HepG2 (cell line): ENCODE measurements at regions not wholly inside any gene's neighbourhood (a gene's known extent, or its start where the extent isn't known, plus 50 kb on each side); places are given as distances from the start of the nearest gene placed in this dataset.

Experiments
- HMGA1 ChIP-seq: sonication (generic); formaldehyde crosslinking; conservative IDR thresholded peaks from 2 replicates; pipeline ENCODE4 v1.4.0; 2020; ENCODE audit warnings: missing genetic modification reagents
- TCF12 ChIP-seq, 2 experiments: fragments of 450-650 bp in 1 of 2; sonication (generic) in 1 of 2; formaldehyde crosslinking in 1 of 2; IDR thresholded peaks; 2 replicates each; pipeline versions ENCODE4 v1.6.1 to v1.8.0; 2017 to 2022; ENCODE audit warnings: antibody characterized with exemption in 1 of 2, mild to moderate bottlenecking in 1 of 2, missing genetic modification reagents in 1 of 2, moderate library complexity in 1 of 2
- YY1 ChIP-seq: IDR thresholded peaks from 2 replicates; pipeline ENCODE4 v1.6.1; 2011; ENCODE audit warnings: low read length, low read depth, moderate library complexity, mild to moderate bottlenecking; ENCODE audit not compliant: insufficient read depth, insufficient replicate concordance
- TF ChIP-seq, protein P1 (sequence below): sonication (generic); formaldehyde crosslinking; IDR thresholded peaks from 2 replicates; pipeline ENCODE4 v1.5.1; 2020; ENCODE audit warnings: missing genetic modification reagents, mild to moderate bottlenecking, borderline replicate concordance

DNA sequence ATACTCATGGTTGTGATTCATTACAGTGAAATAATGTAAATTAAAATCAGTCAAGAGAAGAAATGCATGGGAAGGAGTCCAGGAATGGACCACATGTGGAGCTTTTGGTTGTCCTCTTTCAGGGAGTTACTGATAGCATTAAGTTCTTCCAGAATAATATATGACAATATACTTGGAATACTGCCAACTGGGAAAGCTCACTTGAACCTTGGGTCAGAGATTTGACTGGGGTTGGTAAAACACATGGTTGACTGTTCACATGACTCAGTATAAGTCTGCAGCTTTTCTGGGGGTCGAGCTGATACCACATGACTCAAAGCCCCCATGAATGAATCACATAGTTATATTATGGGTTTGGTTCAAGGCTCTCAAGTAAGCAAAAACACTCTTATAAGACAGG lies 1109.0 kb upstream of the CHAC2 start:
- TF ChIP-seq YY1 (no peak), HMGA1 (CRISPR knock-in tag) (no peak), TCF12 (IDR thresholded peaks at IDR 0.05) (no peak), TCF12 (CRISPR knock-in tag; IDR thresholded peaks at IDR 0.05) (no peak)
- TF ChIP-seq, protein P1, sequence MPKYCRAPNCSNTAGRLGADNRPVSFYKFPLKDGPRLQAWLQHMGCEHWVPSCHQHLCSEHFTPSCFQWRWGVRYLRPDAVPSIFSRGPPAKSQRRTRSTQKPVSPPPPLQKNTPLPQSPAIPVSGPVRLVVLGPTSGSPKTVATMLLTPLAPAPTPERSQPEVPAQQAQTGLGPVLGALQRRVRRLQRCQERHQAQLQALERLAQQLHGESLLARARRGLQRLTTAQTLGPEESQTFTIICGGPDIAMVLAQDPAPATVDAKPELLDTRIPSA (CRISPR knock-in tag): no peak
